ENCODE measurements at regions not wholly inside any gene's neighbourhood (a gene's known extent, or its start where the extent isn't known, plus 50 kb on each side); places are given as distances from the start of the nearest gene placed in this dataset.

DNA sequence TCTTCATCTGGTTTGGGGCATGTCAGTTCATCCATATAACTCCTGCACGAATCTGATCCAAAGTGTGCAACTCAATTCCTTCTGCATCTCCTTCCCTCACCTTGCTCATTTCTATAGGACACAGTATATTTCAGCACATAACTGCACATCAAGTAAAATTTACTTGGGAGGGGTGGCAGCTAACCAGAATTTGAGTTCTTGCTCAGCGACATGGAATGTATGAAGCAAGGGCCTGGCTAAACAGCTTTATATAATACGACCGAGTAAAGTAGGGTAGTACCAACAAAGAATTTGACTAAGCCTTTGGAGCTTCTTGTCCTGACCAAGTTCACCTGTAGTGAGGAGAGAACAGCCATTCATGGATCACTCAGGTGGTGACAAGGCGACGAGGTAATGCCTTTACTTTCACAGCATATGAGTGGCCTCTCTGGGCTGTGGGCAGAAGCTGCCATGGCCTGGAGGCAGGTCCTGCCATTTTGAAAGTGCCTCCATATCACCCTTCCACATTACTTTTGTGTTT, 570.2 kb upstream of the TNP1 start:
- TF ChIP-seq, protein P1, sequence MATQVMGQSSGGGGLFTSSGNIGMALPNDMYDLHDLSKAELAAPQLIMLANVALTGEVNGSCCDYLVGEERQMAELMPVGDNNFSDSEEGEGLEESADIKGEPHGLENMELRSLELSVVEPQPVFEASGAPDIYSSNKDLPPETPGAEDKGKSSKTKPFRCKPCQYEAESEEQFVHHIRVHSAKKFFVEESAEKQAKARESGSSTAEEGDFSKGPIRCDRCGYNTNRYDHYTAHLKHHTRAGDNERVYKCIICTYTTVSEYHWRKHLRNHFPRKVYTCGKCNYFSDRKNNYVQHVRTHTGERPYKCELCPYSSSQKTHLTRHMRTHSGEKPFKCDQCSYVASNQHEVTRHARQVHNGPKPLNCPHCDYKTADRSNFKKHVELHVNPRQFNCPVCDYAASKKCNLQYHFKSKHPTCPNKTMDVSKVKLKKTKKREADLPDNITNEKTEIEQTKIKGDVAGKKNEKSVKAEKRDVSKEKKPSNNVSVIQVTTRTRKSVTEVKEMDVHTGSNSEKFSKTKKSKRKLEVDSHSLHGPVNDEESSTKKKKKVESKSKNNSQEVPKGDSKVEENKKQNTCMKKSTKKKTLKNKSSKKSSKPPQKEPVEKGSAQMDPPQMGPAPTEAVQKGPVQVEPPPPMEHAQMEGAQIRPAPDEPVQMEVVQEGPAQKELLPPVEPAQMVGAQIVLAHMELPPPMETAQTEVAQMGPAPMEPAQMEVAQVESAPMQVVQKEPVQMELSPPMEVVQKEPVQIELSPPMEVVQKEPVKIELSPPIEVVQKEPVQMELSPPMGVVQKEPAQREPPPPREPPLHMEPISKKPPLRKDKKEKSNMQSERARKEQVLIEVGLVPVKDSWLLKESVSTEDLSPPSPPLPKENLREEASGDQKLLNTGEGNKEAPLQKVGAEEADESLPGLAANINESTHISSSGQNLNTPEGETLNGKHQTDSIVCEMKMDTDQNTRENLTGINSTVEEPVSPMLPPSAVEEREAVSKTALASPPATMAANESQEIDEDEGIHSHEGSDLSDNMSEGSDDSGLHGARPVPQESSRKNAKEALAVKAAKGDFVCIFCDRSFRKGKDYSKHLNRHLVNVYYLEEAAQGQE (IDR thresholded peaks at IDR 0.05; ENCODE audit: low read depth, low read length), result no peak
- TF ChIP-seq TAF1 (IDR thresholded peaks at IDR 0.05; ENCODE audit: borderline replicate concordance, low read depth, low read length), result no peak
- TF ChIP-seq, protein P2, sequence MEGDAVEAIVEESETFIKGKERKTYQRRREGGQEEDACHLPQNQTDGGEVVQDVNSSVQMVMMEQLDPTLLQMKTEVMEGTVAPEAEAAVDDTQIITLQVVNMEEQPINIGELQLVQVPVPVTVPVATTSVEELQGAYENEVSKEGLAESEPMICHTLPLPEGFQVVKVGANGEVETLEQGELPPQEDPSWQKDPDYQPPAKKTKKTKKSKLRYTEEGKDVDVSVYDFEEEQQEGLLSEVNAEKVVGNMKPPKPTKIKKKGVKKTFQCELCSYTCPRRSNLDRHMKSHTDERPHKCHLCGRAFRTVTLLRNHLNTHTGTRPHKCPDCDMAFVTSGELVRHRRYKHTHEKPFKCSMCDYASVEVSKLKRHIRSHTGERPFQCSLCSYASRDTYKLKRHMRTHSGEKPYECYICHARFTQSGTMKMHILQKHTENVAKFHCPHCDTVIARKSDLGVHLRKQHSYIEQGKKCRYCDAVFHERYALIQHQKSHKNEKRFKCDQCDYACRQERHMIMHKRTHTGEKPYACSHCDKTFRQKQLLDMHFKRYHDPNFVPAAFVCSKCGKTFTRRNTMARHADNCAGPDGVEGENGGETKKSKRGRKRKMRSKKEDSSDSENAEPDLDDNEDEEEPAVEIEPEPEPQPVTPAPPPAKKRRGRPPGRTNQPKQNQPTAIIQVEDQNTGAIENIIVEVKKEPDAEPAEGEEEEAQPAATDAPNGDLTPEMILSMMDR (IDR thresholded peaks at IDR 0.05), result no peak
